Right atrium auricular region (tissue), 2 donors: ENCODE measurements at regions not wholly inside any gene's neighbourhood (a gene's known extent, or its start where the extent isn't known, plus 50 kb on each side); places are given as distances from the start of the nearest gene placed in this dataset.

Experiments used
- DNase-seq: peaks from one replicate; pipeline ENCODE4 v3.0.0-alpha.2; 2019; ENCODE audit warnings: low spot score
- H3K27ac ChIP-seq, 2 donors: fragments of 200-600 bp; sonication (generic); 1 replicate in 1 of 2; 2 replicates in 1 of 2; pipeline ENCODE4 v1.5.1; 2016 to 2019
- H3K27me3 ChIP-seq, 2 donors: fragments of 200-600 bp; sonication (generic); one replicate each; pipeline versions ENCODE4 v1.5.1 to v1.6.0; 2017 to 2019
- H3K36me3 ChIP-seq: fragments of 200-600 bp; sonication (generic); one replicate; pipeline ENCODE4 v1.5.1; 2016
- H3K4me1 ChIP-seq, 2 donors: fragments of 200-600 bp; sonication (generic); one replicate each; pipeline versions ENCODE4 v1.5.1 to v1.6.0; 2017 to 2019
- H3K4me3 ChIP-seq, 2 donors: fragments of 200-600 bp; sonication (generic); 1 replicate in 1 of 2; 2 replicates in 1 of 2; pipeline ENCODE4 v1.5.1; 2017 to 2019; ENCODE audit warnings: mild to moderate bottlenecking in 1 of 2, moderate library complexity in 1 of 2
- H3K9me3 ChIP-seq, 2 donors: fragments of 200-600 bp; sonication (generic); one replicate each; pipeline ENCODE4 v1.5.1; 2019
- TF ChIP-seq, protein P1 (sequence below), 2 donors: fragments of 200-600 bp; sonication (generic); IDR thresholded peaks; one replicate each; pipeline ENCODE4 v1.5.1; 2019; ENCODE audit warnings: antibody characterized with exemption in 2 of 2

DNA sequence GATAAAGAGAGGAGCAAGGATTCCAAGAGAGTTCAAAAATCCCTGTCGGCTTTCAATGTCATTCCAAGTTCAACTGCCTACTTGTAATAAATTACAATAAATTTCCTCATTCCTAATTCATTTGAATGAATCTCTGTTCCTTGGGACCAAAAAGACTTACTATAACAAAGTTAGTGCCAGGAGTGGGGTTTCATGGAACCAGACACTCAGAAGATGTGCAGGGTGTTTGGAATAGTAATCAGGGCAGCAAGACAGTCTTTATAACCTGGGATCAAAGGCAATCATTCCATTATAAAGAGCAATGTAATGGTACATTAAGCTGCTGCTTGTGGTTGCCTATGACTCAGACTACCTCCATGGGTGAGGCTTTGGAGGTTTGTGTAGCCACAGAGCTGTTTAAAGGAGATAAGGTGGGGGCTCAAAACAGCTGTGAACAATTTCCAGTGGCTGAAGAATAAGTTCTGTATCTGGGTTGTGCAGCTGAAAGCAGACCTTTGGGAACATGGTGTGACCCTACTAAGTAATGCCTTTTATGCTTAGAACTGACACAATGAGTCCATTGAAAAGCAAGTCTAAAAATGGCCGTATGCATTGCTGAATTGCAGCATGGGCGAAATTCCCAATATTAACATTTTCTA lies 159.9 kb downstream of the LINC00237 start:
- no peak for DNase-seq
- Histone ChIP-seq H3K36me3 (no peaks in the 10 kb centered on the region), H3K27ac (no peak overlapping the region), H3K4me1 (no peaks in the 10 kb centered on the region), H3K4me3 (no peak overlapping the region), H3K27me3 (no peaks in the 10 kb centered on the region), H3K9me3 (peaks cover 0 to 7% of the 10 kb centered on the region in 2 donors)
- TF ChIP-seq, protein P1, sequence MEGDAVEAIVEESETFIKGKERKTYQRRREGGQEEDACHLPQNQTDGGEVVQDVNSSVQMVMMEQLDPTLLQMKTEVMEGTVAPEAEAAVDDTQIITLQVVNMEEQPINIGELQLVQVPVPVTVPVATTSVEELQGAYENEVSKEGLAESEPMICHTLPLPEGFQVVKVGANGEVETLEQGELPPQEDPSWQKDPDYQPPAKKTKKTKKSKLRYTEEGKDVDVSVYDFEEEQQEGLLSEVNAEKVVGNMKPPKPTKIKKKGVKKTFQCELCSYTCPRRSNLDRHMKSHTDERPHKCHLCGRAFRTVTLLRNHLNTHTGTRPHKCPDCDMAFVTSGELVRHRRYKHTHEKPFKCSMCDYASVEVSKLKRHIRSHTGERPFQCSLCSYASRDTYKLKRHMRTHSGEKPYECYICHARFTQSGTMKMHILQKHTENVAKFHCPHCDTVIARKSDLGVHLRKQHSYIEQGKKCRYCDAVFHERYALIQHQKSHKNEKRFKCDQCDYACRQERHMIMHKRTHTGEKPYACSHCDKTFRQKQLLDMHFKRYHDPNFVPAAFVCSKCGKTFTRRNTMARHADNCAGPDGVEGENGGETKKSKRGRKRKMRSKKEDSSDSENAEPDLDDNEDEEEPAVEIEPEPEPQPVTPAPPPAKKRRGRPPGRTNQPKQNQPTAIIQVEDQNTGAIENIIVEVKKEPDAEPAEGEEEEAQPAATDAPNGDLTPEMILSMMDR (IDR thresholded peaks at IDR 0.05): no peak

GRCh38 chr20:20941468-20941889 lies 164.7 kb downstream of the LINC00237 start:
- no peaks in the 10 kb centered on the region for H3K4me1 ChIP-seq

GRCh38 chr20:20939006-20939405 lies 167.2 kb downstream of the LINC00237 start:
- no peak overlapping the region for H3K27ac ChIP-seq
- H3K27me3 ChIP-seq: no peaks in the 10 kb centered on the region
- DNase-seq: no peak
- TF ChIP-seq, protein P1 (IDR thresholded peaks at IDR 0.05): no peak
- H3K36me3 ChIP-seq: no peaks in the 10 kb centered on the region
- H3K9me3 ChIP-seq: no peaks in the 10 kb centered on the region
- H3K4me1 ChIP-seq: no peaks in the 10 kb centered on the region
- H3K4me3 ChIP-seq: no peak overlapping the region

More at GRCh38 chr20:20941468-20941889, 164.7 kb downstream of the LINC00237 start:
- TF ChIP-seq, protein P1 (IDR thresholded peaks at IDR 0.05): no peak
- no peaks in the 10 kb centered on the region for H3K27me3 ChIP-seq
- H3K9me3 ChIP-seq: peaks cover 0 to 5% of the 10 kb centered on the region in 2 donors
- H3K27ac ChIP-seq: no peak overlapping the region
- no peaks in the 10 kb centered on the region for H3K36me3 ChIP-seq
- H3K4me3 ChIP-seq: no peak overlapping the region
- peak; percentile 18 for DNase-seq

DNA sequence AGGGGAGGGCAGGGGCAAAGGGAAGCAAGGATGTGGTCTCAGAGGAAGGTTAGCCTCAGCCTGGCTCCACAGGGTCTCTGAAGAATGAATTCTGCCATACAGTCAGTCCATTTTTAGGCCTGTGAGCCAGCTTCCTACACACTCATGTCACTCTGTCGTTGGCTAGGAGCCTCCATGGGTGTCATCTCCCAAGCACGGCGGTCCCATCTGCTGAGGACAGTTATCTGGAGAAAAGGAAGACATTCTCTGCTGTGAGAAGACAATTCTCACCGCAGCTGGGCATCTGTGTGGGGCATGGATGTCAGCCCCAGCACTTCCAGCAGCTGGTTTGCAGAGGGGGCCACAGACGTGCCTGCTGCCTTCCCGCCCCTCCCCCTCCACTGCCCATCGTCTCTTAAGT lies 167.6 kb downstream of the LINC00237 start:
- Histone ChIP-seq H3K4me1 (no peaks in the 10 kb centered on the region), H3K9me3 (no peaks in the 10 kb centered on the region), H3K27ac (no peak overlapping the region), H3K36me3 (no peaks in the 10 kb centered on the region), H3K4me3 (no peak overlapping the region), H3K27me3 (no peaks in the 10 kb centered on the region)
- no peak for DNase-seq
- TF ChIP-seq, protein P1 (IDR thresholded peaks at IDR 0.05): no peak

DNA sequence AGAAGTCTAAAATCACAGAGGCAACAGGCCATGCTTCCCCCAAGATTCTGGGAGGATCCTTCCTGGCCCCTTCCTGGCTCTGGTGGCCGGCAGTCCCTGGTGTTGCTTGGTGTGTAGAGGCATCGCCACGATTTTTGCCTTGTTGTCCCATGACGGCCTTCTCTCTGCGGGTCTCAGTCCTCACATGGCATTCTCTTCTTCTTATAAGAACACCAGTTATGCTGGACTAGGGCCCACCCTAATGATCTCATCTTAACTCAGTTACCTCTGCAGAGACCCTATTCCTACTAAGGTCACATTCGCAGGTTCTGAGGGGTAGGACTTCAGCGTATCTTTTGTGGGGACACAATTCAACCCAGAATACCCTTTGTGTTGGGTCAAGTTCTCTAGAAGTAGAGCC lies 168.0 kb downstream of the LINC00237 start:
- no peak for DNase-seq
- Histone ChIP-seq H3K9me3 (no peaks in the 10 kb centered on the region), H3K27ac (no peak overlapping the region), H3K4me1 (no peaks in the 10 kb centered on the region), H3K4me3 (no peak overlapping the region), H3K36me3 (no peaks in the 10 kb centered on the region), H3K27me3 (no peaks in the 10 kb centered on the region)
- TF ChIP-seq, protein P1 (IDR thresholded peaks at IDR 0.05): no peak
